H1 (cell line): ENCODE measurements at regions not wholly inside any gene's neighbourhood (a gene's known extent, or its start where the extent isn't known, plus 50 kb on each side); places are given as distances from the start of the nearest gene placed in this dataset.

Source experiments
- ATF2 ChIP-seq: IDR thresholded peaks from 2 replicates; pipeline ENCODE4 v1.6.1; 2012; ENCODE audit warnings: low read length, inconsistent platforms
- JUND ChIP-seq: IDR thresholded peaks from 2 replicates; pipeline ENCODE4 v1.6.1; 2011; ENCODE audit warnings: mild to moderate bottlenecking, improper control_type of control experiment, low read length
- ZNF274 ChIP-seq: IDR thresholded peaks from 2 replicates; pipeline ENCODE4 v1.7.0; 2012; ENCODE audit warnings: low read length, borderline replicate concordance; ENCODE audit errors: extremely low read depth

GRCh38 chr13:50550151-50550550 is 293.3 kb downstream of the DLEU7 start (continued):
- TF ChIP-seq ATF2, result no peak
- TF ChIP-seq ZNF274, result no peak
- TF ChIP-seq JUND, result no peak
- TF ChIP-seq, all 59 proteins: peak for 0
